ELF-1 (cell line): ENCODE measurements at regions not wholly inside any gene's neighbourhood (a gene's known extent, or its start where the extent isn't known, plus 50 kb on each side); places are given as distances from the start of the nearest gene placed in this dataset.

Experiments used
- DNase-seq: peaks from one replicate; pipeline ENCODE4 v3.0.0-alpha.2; 2016; ENCODE audit warnings: low read depth, low spot score

GRCh38 chr21:28827422-28827821, 165.3 kb downstream of the LTN1 start:
- no peak for DNase-seq

DNA sequence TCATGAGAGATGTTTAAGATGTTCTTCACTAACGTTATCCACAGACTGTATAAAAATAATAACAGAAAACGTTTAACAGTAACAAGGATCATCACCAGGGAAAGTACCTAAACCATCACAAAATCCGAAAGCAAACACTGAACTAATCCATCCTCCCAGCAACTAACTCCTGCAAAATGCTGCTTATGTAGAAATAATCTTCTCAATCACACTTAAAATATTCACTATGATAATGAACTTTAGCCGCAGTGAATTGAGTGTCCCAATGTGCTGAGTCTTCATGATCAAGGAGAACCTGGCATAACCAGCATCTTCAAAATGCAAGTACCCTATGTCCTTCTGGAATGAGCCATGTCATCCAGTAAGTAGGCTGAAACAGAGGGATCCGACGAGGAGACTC, 166.1 kb downstream of the LTN1 start:
- DNase-seq: no peak

DNA sequence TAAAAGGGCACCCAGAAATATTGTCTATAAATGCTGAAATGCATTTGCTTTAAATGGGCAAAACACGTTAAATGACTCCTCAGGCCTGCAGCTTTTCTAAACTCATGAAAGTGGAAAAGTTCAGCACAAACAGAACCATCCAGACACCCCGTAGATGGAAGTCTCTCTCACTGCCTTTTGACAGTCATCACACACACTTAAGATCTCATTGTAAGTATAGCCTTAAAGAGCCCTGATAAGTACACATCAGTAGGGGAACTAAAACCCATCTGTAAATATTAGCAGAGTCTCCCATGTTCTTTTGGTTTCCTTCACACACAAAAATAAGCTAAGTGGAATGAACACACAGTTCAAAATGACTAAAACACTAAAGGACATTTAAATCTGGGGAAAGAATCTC, 166.7 kb downstream of the LTN1 start:
- no peak for DNase-seq

DNA sequence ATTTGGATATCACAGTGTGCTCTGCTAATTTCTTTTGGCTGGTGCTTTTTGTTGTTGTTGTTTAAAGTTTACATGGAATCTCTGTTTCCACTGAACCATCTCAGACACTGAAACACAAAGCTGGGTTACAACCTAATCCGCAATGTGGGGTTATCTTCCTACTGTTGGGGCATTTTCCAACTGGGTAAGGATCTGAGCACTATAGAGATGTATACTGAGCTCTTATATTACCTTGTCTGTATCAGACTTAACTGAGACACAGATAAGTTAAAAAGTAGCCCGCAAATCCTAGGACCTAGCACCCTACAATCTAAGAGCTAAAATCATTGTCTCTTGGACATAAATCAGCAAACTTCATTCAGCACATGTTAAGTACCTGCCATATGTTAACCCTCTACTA, 169.2 kb downstream of the LTN1 start:
- DNase-seq: no peak

GRCh38 chr21:28822486-28823335, 170.0 kb downstream of the LTN1 start:
- peak; percentile 33 for DNase-seq

- DNase-seq: no peak
Measured at GRCh38 chr21:28822123-28822399, 170.6 kb downstream of the LTN1 start.

- DNase-seq: no peak
Measured at GRCh38 chr21:28821276-28822122, 171.2 kb downstream of the LTN1 start.

DNA sequence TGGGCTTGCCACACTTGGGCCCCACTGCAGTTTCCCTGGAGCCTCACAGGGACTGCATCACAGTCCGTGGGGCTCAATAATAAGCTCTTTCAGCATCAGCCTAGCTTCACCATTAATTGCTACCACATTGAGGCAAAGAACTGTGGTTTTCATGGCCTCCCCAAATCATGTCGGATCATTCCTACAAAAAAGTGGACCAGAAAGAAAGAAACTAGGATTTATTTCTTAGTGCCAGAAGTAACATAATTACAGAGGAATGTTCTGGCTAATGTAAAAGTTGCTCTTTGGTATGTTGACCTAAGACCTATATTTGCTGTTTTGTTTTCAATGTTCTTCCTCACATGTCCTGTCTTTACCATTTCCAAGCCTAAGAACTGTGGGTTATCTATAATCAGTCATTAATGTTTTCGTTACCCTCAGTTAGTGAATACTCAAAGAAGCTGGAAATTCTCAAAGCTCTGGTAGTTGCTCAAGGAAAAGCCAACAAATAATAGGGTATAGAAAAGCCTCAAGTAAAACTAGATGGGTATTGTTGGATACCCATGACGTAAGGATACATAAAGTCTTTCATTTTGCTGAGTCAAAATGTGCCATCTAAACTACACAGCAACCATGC, 173.9 kb downstream of the LTN1 start:
- no peak for DNase-seq

DNA sequence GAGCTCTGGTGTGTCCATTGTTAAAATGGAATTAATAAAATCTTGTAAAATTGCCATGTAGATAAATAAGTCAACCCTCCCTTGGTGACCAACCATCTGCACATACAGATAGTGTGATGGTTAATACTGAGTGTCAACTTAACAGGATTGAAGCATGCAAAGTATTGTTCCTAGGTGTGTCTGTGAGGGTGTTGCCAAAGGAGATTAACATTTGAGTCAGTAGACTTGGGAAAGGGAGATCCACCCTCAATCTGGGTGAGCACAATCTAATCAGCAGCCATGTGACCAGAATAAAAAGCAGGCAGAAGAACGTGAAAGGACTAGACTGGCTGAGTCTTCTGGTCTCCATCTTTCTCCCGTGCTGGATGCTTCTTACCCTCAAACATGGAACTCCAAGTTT, 174.8 kb downstream of the LTN1 start:
- no peak for DNase-seq

GRCh38 chr21:28811860-28812259, 180.8 kb downstream of the LTN1 start:
- no peak for DNase-seq

DNA sequence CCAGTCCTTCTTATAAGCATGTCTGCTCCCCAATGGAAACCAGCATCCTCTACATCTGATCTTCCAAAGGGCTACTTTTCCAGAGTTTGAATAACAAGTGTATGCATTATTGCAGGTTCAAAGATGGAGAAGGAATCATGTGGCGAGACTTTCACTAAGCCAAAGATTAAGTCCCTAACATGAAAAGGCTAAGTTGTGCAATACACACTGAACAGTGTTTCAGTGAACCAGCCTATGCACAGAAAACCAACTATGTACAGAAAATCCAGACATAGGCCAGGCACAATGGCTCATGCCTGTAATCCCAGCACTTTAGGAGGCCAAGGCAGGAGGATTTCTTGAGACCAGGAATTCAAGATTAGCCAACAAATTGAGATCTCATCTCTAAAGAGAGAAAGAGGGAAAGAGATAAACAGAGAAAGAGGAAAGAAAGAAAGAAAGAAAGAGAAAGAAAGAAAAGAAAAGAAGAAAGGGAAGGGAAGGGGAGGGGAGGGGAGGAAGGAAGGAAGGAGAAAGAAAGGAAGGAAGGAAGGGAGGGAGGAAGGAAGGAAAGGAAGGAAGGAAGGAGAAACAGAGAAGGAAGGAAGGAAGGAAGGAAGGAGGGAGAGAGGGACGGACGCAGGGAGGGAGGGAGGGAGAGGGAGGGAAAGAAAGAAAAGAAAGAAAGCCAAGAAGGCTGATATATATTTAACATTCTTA, 181.7 kb downstream of the LTN1 start:
- no peak for DNase-seq

DNA sequence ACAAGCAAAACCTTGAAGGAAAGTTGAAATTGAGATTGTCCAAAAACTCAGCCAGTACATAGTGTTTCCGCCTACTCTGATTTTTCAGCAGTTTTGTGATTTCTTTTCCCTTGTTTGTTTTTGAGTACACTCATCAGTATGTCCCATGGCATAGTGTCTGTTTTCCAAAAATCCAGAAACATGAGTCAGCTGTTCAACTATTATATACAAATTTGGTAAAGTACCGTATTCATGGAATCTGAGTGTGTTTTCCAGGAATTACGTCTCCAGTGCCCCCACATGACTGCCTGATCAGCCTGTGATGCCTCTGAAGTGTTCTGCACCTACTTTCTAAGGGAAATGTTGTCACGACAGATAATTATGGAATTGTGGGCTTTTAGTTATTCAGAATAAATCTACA, 186.8 kb downstream of the LTN1 start:
- no peak for DNase-seq

DNA sequence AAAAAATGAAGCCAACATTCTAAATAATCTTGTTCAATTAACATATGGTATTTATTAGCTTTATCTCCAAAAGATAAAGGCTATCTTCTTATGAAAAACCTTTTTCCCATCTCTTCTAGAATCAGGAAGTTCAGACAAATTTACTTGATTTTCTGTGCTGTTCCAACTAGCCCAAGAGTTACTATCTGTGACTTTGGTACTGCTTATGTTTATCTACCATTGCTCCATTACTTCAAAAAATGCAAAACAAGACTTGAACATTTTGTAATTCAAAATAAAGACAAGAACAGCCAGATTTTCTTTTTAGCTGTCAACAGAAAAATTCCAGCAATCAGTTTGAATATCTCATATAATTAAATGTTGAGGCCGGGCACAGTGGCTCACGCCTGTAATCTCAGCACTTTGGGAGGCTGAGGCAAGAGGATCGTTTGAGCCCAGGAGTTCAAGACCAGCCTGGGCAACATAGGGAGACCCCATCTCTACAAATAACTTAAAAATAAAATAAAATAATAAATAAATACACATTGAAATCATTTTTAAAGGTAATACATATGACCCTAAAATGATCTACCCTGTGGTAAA, 188.5 kb downstream of the LTN1 start:
- no peak for DNase-seq

DNA sequence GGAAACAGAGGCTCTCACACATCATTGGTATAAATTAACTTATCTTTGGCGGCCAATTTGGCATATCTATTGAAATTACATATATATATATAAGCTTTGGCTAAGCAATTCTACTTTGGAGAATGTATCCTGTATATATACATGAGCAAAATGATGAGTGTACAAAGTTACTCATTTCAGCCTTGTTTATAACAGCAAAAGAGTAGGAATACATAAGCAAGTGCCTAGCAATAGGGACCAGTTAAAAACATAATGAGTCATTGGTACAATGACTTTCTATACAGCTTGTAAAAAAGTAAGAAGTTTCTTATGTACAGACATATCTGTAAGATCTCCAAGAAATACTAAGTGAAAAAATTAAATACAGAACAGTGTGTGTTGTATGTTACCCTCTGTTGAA, 190.8 kb downstream of the LTN1 start:
- DNase-seq: no peak

GRCh38 chr21:28799926-28800325, 192.8 kb downstream of the LTN1 start:
- no peak for DNase-seq

- no peak for DNase-seq
Measured at GRCh38 chr21:28798798-28799197, 193.9 kb downstream of the LTN1 start.

DNA sequence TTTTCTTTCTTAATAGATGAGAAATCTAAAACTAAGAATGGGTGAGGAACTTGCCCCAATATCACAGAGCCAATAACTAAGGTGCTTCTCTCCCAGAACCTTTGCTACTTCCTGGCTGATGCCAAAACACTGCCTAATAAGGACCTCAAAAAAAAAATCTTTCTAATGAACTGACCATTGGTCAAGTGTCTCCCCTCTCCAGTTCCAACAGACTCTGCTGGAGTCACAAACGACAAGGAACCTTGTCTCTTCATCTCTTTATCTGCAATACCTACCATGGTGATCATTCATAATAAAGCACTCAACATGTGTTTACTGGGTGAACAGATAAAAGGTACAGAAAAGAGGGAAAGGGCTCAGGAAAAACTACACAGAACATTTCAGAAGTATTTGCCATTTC, 197.4 kb downstream of the LTN1 start:
- no peak for DNase-seq

DNA sequence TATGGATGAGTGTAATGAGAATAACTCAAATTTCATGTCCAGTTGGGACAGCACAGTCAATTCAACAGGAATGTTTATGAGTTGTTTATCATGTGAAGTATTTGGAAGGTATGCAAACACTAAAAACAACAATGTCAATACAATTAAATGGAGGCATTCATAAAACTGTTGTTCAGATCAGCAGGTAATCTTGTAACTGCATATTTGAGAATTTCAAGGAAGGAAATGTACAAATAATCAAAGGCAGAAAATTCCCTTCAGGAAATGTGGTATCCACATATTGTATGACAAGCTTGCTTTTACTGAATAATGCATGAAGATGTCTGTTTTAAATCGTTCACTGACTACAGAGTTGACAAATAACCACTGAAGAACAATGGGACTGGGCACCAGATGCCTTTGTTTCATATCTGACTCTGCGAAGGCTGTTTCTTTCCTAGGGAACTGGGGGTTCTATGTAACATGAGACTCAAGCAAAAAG, 198.3 kb downstream of the LTN1 start:
- DNase-seq: no peak

GRCh38 chr21:28793043-28793442, 199.6 kb downstream of the LTN1 start:
- DNase-seq: no peak

DNA sequence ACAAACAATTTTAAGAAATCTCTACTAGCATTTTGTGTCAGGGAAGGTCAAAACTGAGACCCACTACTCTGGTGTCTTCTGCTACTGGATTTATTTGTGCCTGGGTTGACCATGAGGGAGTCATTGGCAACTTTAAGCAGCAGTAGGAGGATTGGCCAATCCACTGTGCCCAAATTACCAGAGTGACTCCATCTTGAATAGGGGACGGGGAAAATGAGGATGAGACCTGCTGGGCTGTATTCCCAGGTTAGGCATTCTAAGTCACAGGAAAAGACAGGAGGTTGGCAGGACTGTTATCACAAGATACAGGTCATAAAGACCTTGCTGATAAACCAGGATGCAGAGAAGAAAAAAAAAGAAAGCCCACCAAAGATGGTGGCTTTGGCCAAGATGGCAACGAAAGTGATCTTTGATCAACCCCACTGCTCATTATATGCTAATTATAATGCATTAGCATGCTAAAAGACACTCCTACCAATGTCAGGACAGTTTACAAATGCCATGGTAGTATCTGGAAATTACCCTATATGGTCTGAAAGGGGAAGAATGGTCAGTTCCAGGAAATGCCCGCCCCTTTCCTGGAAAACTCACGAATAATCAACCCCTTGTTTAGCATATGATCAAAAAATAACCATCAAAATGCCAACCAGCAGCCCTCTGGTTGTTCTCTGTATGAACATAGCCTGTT, 200.9 kb downstream of the LTN1 start:
- no peak for DNase-seq

DNA sequence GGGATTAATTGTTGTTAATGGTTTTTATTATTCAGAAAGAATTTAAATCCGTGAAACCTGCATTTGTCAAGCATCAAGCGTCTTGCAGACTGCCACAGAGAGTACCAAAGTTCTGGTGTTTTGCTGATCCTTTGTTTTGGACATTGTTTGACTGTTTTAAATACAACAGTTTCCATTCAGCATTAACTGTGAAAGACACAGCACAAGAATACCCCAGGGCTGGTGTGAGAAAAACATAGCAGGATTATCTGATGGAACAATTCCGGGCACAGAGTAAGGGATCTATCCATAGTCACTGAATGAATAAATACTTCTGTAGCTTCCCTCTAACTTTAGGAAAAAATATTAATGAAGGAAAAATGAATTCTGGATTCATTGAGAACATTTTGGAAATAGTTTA, 202.3 kb downstream of the LTN1 start:
- no peak for DNase-seq
